Glutamatergic neuron (in vitro differentiated cells): ENCODE measurements at regions not wholly inside any gene's neighbourhood (a gene's known extent, or its start where the extent isn't known, plus 50 kb on each side); places are given as distances from the start of the nearest gene placed in this dataset.

ENCODE experiments used
- DNase-seq: peaks from one replicate; pipeline ENCODE4 v3.0.0; 2022
- H3K27ac Mint-ChIP-seq: one replicate; pipeline ENCODE4 v1.8.0; 2020; ENCODE audit warnings: mild to moderate bottlenecking, mixed read lengths, inconsistent platforms; ENCODE audit not compliant: unreplicated experiment
- H3K27me3 Mint-ChIP-seq: one replicate; pipeline ENCODE4 v1.8.0; 2020; ENCODE audit warnings: mild to moderate bottlenecking, moderate library complexity, mixed read lengths, inconsistent platforms; ENCODE audit not compliant: unreplicated experiment
- H3K36me3 Mint-ChIP-seq: one replicate; pipeline ENCODE4 v1.8.0; 2020; ENCODE audit warnings: mild to moderate bottlenecking, mixed read lengths, inconsistent platforms; ENCODE audit not compliant: unreplicated experiment
- H3K4me1 Mint-ChIP-seq: one replicate; pipeline ENCODE4 v1.8.0; 2020; ENCODE audit warnings: mild to moderate bottlenecking, low read depth, mixed read lengths, inconsistent platforms; ENCODE audit not compliant: unreplicated experiment
- H3K4me3 Mint-ChIP-seq: one replicate; pipeline ENCODE4 v1.8.0; 2020; ENCODE audit warnings: mild to moderate bottlenecking, mixed read lengths, inconsistent platforms; ENCODE audit not compliant: unreplicated experiment
- H3K9me3 Mint-ChIP-seq: one replicate; pipeline ENCODE4 v1.8.0; 2020; ENCODE audit warnings: mild to moderate bottlenecking, moderate library complexity, mixed read lengths, inconsistent platforms; ENCODE audit not compliant: unreplicated experiment
- CTCF ChIP-seq: fragments of 200-600 bp; sonication (generic); IDR thresholded peaks from one replicate; pipeline ENCODE4 v1.5.0; 2021; ENCODE audit not compliant: partially characterized antibody, unreplicated experiment

- H3K27ac Mint-ChIP-seq: no peak overlapping the region
- H3K4me1 Mint-ChIP-seq: peaks cover 10% of the 10 kb centered on the region
- TF ChIP-seq CTCF: no peak
- no peaks in the 10 kb centered on the region for H3K36me3 Mint-ChIP-seq
- no peak overlapping the region for H3K4me3 Mint-ChIP-seq
- H3K27me3 Mint-ChIP-seq: peaks cover 4% of the 10 kb centered on the region
- H3K9me3 Mint-ChIP-seq: peaks cover 7% of the 10 kb centered on the region
- DNase-seq: peak; percentile 6
These were observed 100.0 kb downstream of the HMX1 start for GRCh38 chr4:8771666-8772065.

- Mint-ChIP-seq H3K27me3 (peaks cover 4% of the 10 kb centered on the region), H3K9me3 (peaks cover 7% of the 10 kb centered on the region), H3K4me3 (no peak overlapping the region), H3K27ac (no peak overlapping the region), H3K4me1 (peaks cover 10% of the 10 kb centered on the region), H3K36me3 (no peaks in the 10 kb centered on the region)
- TF ChIP-seq CTCF: no peak
- peak; percentile 12 for DNase-seq
These were observed 100.4 kb downstream of the HMX1 start for GRCh38 chr4:8771258-8771590.

- peaks cover 4% of the 10 kb centered on the region for H3K27me3 Mint-ChIP-seq
- H3K9me3 Mint-ChIP-seq: peaks cover 7% of the 10 kb centered on the region
- no peak overlapping the region for H3K4me3 Mint-ChIP-seq
- TF ChIP-seq CTCF: no peak
- H3K27ac Mint-ChIP-seq: no peak overlapping the region
- H3K36me3 Mint-ChIP-seq: no peaks in the 10 kb centered on the region
- DNase-seq: peak; percentile 16
- peaks cover 10% of the 10 kb centered on the region for H3K4me1 Mint-ChIP-seq
These were observed 101.0 kb downstream of the HMX1 start for GRCh38 chr4:8770518-8771257.

GRCh38 chr4:8769645-8770517 is 101.8 kb downstream of the HMX1 start:
- H3K36me3 Mint-ChIP-seq: no peaks in the 10 kb centered on the region
- peak; percentile 20 for DNase-seq
- no peak overlapping the region for H3K4me3 Mint-ChIP-seq
- H3K27ac Mint-ChIP-seq: no peak overlapping the region
- H3K27me3 Mint-ChIP-seq: peaks cover 4% of the 10 kb centered on the region
- H3K4me1 Mint-ChIP-seq: peaks cover 10% of the 10 kb centered on the region
- H3K9me3 Mint-ChIP-seq: peaks cover 7% of the 10 kb centered on the region
- TF ChIP-seq CTCF: no peak
